Gastroesophageal sphincter (tissue), 3 donors: ENCODE measurements at regions not wholly inside any gene's neighbourhood (a gene's known extent, or its start where the extent isn't known, plus 50 kb on each side); places are given as distances from the start of the nearest gene placed in this dataset.

Experiments used
- CTCF ChIP-seq, 4 experiments: fragments of 200-600 bp in 2 of 4; fragments of 450-650 bp in 2 of 4; sonication (generic) in 1 of 4; IDR thresholded peaks; one replicate each; pipeline ENCODE4 v1.5.1; 2017 to 2019; ENCODE audit warnings: antibody characterized with exemption in 4 of 4, mild to moderate bottlenecking in 2 of 4, moderate library complexity in 2 of 4
- EP300 ChIP-seq: sonication (generic); formaldehyde crosslinking; IDR thresholded peaks from one replicate; pipeline ENCODE4 v1.6.1; 2017; ENCODE audit warnings: antibody characterized with exemption, mild to moderate bottlenecking
- POLR2A ChIP-seq, 2 donors: fragments of 450-650 bp; IDR thresholded peaks; one replicate each; pipeline ENCODE4 v1.6.1; 2017; ENCODE audit warnings: antibody characterized with exemption in 2 of 2, mild to moderate bottlenecking in 2 of 2, moderate library complexity in 1 of 2
- POLR2AphosphoS5 ChIP-seq: sonication (generic); formaldehyde crosslinking; IDR thresholded peaks from one replicate; pipeline ENCODE4 v1.6.1; 2017; ENCODE audit warnings: antibody characterized with exemption

- TF ChIP-seq CTCF (IDR thresholded peaks at IDR 0.05) (no peak), POLR2A (IDR thresholded peaks at IDR 0.05) (no peak), POLR2AphosphoS5 (no peak), EP300 (no peak)
Measured at GRCh38 chr3:54047568-54047967, 74.8 kb upstream of the CACNA2D3 start.
